GM21737 (cell line): ENCODE measurements at regions not wholly inside any gene's neighbourhood (a gene's known extent, or its start where the extent isn't known, plus 50 kb on each side); places are given as distances from the start of the nearest gene placed in this dataset.

Experiments used
- ATAC-seq: cut with Tn5 transposase; IDR thresholded peaks from one replicate; pipeline ENCODE4 v1.9.1; 2021; ENCODE audit warnings: mild to moderate bottlenecking, moderate library complexity; ENCODE audit not compliant: unreplicated experiment

DNA sequence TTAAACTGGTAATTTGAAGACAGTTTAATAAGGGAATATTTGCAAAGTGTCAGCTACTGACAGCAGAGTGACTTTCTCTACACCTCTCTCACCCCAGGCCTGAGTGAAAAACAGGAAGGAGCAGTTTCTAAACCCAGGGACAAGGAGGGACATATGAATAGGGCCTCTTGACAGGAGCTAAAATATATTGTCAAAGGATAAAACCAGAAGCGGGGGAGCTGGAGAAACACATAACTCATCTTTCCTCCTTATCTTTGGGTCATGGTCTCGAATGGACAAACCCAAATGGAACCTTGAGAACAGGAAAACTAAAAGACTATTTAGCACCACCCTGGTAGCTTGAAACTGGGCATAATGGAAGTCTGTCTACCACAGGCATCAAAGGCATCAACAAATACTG is 197.5 kb upstream of the FOXA2 start:
- ATAC-seq = no peak

DNA sequence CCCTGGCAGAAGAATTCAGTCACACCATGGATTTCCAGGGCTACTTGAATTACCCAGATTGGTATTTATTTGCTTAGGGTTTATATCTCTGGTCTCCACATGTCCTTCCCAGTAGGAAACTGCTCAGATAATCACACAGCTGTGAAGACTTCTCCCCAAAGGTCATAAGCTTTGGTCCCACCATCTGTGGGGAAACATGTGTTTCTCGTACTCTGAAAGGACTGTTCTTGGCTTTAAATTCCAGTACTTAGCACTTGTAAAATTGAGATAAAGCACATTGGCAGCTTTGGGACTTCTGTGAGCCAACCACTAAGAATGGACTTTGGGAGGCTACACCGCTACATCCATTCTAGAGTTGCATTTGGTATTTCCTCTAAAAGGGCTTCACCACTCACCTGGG is 205.3 kb upstream of the FOXA2 start:
- no peak for ATAC-seq

DNA sequence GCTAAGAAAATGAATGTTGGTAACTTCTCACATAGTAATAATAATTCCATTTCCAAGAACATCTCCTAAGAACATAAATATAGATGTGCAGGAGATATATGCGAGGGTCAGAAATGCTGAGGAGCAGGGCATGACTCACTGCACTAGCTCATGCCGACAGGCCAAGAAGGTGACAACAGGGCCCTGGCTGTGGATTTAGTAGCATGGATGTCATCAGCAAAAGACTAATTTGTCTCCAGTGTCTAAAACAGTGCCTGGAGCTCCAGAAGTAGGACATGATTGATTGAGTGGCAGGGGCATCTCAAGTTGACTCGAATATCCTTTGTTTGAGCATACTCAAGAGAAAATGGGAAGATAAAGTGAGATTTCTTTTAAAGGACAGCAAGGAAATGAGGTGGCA is 207.0 kb upstream of the FOXA2 start:
- ATAC-seq = no peak

DNA sequence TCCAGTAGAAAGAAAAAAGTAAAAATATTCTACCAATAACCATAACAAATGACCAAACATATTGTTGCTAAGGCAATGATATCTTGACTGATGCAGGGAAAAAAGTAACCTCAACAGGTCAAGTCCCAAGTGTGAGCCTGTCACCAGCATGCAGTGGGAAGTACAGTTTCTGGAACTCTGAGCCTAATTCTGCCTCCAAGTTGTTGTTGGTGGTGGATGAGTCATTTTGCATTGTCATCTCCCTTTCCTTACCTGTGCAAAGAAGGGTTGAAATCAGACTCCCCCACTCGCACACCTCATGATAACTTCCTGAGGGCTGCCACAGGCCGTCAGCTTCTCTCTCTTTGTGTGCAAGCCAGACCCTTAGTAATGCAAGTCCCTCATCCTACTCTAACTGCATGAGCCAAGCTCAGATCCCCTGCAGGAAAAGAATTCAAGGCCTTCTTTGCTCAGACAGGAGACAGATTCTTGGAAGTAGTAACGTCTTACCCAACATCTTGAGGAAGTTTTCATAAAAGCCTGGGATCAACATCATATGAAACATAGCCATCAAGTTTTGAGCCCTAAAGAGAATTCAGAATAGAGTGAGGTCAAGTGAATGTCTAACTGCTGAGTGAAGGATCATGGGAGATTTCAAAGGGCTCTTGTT is 207.6 kb upstream of the FOXA2 start:
- ATAC-seq = no peak

DNA sequence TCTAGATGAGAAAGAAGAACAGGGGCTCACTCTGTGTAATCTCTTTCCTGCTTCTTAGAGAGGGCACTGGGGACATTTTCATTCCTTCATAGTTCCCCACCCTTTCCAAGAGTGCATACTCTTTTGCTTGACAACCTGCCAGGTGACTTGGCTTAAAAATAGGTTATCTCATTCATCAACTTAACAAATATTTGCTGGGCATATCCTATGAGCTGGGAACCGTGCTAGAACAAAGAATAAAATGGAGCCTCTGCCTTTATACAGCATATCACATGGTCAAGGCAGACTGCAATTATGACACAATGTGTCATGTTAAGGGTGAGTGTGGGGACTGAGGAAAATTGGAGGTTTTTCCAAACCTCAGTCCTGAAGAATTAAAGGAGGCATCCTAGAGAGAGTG is 209.8 kb upstream of the FOXA2 start:
- ATAC-seq = no peak

DNA sequence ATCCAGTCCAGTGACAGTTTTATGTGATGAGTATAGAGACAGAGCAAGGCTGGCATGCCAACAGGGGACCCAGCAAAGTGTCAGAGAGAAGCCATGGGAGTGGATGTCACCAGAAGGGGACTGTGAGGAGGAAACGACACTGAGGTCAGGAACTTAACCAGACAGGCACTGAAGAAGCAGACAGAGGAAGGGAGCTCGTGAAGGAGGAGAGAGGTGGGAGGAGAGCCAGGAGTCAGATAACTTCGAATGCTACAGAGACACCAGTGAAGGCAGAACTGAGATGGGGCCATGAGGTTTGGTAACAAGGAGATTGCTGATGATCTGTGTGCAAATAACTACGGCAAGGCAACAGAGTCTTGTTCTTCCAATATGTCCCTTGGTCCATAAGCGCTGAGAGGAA is 211.1 kb upstream of the FOXA2 start:
- no peak for ATAC-seq

DNA sequence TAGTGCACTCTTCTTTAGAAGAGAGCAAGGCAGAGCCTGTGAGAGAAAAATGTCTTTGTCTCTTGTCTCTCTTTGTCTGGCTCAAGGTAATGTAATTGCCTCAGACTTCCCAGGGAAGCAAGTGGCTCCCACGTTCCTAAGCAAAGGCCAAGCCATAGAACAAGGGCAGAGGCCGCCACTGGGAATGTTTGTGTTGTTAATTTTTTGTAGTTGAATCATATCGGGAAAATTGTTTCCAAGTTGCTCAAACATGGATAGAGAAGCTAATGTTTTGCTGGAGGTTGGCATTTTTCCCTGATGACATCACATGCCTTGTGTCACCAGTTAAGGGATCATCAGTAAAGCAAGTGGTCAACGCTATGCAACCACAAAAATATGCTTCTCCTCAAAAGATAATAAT is 211.5 kb upstream of the FOXA2 start:
- no peak for ATAC-seq

DNA sequence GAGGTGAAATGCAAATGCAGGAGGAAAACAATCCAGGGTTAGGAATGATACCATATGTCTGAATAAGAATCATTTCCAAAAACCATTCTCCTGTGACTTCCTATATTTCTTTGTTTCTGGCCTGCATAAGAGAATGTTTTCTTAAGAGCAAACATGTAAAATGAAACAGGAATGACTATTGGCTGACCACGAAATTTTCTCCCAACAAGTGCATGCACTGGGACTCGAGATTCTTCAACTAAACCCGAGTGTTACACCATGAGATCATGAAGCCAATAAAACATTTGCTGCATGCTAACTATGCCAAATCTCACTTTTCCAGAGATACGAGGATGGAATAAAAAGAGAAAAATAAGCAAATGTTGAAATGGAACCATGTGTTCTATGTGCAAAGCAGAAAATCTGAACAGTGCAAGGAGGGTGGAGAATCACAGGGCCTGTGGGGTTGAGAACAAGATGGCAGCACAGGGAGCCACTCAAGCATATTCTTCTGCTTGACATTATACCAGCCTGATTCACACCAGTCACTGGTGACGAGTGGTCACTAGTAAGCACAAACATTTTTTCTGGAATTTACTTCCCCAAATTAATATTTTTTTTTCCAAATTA is 212.2 kb upstream of the FOXA2 start:
- no peak for ATAC-seq

DNA sequence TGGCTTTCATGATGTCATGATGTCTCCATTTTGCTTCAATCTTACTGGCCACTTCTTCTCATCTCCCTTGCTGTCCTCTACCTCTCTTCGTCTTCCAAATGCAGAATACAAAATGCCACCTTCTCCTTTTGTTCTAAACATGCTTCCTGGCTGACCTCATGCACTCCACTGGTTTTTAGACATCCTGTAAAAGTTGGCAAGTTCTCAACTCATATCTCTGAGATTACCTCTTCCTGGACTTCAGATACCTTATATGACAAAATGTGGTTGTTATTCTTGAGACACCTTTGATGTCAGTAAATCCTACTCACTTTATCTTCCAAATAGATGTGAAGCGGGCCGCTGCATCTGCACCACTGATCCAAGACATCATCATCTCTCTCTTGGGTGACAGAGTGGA is 212.7 kb upstream of the FOXA2 start:
- ATAC-seq = no peak

DNA sequence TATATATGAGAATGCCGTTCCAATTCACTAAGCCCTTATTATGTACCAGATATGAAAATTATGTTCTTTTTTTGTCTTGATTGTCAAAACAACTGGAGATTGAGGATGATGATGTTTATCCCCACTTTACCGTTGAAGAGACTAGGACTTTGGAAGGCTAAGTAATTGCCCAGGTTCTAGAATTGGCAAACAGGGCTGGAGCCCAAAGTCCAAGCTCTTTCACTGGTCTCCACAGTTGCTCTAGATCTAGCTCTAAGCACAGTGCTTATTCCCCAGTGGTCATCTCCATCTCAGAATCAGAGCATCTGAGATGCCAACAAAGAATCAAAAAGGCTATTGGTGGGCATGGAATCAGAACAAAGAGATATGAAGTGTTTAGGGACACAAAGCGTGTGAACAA is 215.3 kb upstream of the FOXA2 start:
- no peak for ATAC-seq

DNA sequence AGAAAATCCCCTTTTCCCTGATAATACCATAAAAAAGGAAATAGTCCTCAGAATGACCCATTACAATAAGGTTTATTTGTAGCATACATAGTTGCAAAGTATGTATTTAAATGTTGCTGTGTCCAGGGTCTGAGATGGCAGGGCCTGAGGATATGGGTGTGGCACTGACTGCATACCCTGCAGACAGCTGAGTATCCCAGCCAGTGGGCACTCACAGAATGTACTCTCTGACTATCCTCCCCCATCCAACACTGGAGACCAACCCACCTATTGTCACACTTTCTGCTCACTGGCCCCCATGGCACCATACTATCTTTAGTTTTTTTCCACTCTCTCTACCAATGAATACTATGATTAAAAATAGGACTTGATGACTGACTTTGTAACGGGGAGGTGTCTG is 215.8 kb upstream of the FOXA2 start:
- ATAC-seq = no peak

DNA sequence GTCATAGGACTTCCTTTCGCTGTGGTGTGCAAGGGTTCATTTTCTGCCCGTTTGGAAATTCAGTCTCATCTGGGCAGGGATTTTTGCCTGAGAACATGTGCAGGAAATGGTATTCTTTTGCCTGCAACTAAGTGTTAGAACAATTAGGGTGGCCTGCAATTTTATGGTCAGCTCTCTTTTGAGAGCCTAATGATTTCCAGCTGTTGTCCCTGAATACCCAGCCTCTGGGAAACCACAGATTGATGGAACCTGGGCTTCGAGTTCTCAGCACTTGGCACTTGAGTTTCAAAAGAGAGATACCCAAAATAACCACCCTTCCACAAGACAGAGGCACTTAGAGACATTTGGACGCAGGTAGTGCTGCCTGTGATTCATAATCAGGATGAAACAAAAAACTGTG is 217.2 kb upstream of the FOXA2 start:
- no peak for ATAC-seq

DNA sequence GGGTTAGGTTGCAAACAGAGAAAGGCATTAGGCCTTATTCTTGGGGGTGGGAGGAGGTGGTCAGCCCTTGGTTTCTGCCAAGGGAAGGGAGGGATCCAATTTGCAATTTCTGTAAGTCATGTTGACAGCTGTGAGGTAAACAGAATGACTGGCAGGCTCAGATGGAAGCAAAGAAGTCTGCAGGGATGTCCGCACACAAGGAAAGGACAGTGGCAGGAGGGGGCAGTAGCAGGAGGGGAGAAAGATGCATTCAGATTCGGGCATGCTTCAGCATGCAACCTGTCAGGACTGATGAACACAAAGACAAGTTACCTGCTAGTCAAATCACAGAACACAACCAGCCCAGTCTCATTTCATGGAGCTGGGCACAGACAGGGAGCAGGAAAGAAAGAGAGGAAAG is 217.9 kb upstream of the FOXA2 start:
- ATAC-seq = no peak

DNA sequence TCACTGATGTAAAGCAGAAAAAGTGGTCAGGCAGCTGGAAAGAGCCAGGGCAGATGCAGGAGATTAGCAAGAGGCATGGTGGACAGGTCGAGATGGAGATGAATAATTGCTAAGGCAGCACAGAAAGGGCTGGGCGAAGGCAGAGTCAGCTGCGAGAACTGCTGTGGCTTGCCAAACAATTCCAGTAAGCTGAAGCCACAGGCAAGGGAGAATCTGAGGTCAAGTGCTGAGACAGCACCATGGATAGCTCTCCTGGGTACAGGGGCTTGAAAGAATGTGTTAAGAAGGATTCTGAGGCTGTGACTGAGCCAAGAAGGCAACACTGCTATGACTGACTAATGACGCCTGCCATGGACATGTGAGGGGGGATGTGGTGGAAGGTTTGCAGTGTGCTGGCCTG is 220.8 kb upstream of the FOXA2 start:
- no peak for ATAC-seq

DNA sequence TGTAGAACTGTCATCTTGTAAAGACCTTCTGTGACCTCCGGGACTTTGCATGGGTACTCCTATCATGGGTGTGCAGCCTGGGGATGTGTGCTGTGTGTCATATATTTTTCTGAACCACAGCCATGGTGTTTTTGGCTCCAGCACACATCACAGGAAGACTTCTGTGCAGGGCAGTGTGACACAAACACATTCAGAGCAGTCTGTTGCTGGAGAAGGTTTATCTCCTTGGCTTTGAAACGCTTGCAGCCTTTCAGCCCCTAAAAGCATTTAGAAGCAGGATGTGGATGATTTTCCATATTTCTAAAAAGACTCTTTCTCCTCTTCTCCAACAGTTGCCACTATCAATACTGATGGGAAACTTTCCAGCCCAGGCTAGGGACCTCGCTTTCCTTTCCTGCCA is 221.6 kb upstream of the FOXA2 start:
- no peak for ATAC-seq

DNA sequence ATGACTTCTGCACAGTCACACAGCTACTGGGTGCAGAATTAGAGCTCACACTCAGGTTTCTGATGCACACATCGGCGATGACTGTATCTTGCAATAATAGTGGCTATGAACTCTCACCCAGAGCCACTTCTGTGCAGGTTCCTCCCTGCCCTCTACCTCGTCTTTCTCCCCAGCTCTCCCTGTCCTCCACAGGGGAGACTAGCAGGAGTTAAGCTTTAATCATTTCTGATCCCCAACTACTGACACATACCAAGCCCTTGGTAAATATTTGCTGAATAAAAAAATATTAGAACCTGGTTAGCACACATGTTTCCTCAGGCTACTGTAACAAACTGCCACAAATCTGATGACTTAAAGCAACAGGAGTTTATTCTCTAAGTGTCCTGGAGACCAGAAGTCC is 222.7 kb upstream of the FOXA2 start:
- no peak for ATAC-seq

DNA sequence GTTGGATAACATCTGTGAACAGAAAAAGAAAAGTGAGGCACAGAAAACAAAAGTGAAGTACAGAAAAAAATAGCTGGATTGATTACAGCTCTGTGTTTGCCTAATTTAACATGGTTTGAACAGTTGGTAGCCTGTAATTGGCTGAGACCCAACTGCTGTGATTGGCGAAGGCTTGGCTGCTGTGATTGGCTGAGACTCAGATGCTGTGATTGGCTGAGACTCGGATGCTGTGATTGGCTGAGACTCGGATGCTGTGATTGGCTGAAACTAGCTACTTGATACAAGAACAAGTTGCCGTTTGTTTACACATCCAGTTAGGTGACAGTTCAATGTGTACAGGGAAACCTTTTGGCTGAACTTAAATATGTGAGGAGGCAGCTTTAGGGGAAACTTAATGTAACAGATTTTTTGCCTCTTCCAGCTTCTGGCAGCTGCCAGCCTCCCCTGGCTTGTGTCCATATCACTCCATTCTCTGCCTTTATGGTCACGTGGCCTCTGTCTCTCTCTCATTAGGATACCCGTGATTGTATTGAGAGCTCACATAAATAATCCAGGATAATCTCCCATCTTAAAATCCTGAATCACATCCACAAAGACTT is 223.4 kb upstream of the FOXA2 start:
- ATAC-seq = no peak

DNA sequence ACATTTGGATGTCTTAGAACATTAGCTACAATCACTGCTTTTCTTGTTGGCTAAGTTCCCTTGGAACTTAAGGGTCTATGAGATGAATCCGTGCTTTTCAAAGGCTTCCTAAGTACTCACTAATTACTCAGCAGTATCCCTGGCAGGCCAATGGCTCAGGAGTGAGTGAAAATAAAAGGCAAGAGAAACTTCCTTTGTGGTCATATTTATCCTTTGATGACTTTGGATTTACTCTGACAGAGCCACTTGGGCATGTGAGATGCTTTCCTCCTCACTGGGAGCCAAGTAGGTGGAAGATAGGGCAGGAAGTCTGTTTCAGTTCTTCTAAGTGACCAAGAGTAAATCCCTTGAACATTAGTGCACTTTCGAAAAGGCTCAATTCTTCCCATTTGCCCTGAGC is 224.3 kb upstream of the FOXA2 start:
- no peak for ATAC-seq

DNA sequence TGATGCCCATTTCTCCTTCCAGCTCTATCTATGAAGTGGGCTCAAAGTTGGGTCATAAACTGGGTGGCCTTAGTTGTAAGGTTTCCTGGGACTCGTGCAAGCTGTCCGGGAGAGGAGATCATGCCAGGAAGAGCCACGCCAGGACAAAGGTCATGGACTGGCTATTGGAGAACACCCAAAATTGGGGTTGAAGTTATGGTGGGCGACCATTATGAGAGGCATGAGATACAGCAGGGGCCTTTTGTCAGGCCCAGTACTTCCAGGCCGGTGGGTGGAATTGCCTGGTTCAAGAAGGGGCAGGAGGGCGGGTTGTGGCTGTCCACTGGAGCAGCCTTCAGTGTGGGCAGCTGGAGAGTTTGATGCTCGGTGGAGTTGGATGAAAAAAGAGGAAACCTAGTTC is 225.1 kb upstream of the SSTR4 start:
- ATAC-seq = no peak

DNA sequence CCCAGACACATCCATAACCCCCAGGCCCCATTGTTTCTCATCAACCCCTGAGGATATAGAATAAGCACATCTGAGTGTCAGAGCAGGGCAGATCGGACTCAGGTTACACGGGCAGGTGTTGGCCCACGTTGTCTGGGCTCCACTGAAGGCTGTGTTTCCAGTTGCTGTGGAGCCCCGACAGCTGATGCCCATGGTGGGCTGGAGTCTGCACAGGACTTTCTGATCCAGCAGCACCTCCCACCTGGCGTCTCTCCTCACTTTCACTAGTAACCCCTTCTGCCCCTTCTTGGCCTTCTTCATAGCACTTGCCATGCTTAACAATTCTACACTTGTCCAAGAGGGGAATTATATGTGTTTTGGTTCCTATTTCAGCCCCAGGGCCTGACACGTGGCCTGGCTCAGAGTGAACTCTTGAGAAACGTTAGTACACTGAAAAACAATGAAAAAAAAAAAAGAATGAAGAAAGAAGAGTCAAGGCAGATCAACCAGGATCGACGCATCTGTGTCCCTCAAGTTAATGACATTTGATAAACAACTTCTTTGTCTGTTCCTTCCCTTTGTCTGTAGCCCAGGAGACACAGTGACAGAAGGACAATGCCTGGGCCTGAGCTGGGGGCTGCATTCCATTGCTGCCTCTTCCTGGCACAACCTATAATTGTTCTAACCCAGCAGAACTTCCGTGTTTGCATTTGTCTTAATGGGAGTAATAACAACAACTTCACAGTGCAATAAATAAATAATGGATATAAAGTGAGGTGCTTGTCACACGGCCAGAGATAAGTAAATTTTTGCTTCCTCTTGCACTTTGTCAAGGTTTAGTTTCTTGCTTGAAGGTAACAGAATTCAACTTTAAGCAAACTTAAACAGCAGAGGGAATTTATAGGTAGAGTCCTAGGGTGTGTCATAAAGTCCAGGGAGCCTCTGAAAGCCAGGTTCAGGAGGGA is 224.2 kb upstream of the SSTR4 start:
- ATAC-seq = no peak

DNA sequence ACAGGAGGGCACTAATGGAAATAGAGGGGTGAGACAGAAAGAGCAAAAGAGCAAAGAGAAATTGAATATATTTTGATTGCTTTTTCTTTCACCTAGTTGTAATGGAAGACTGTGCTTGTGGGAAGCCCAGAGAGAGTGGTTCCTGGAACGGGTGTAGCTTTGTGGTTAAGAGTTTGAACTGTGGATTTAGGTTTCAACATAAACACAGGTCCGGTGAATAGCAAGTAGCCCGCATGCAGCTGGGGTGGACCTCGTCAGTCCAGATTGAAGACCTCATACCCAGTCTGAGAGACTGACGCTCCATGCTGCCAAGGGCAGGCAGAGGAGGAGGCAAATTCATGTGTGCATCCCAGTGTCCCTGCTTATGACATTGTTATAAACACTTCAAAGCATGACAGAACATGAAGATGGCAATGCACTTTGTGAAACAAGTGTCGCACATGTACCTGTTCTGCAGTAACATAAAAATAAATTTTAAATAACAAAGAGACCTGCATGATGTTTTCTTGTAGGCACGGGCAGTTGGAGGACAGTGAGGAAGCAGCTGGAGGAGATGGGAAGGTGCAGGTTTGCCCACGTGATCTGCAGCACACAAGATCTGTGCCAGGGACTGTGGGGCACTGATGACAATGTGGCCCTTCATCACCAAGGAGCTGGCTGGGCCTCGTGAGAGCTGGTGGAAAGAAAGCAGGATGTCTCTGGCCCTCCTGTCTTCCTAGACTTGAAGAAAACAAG is 220.5 kb upstream of the SSTR4 start:
- ATAC-seq = no peak
